ENCODE measurements at regions not wholly inside any gene's neighbourhood (a gene's known extent, or its start where the extent isn't known, plus 50 kb on each side); places are given as distances from the start of the nearest gene placed in this dataset.

GRCh38 chr5:39502704-39503103, 77.9 kb upstream of the DAB2 start:
- in situ Hi-C loops (cut with HindIII; ENCODE audit: low sequenced_read_pairs), result no loop called here
- DNase-seq (ENCODE audit: low read depth), result no peak
- TF ChIP-seq, protein P1, sequence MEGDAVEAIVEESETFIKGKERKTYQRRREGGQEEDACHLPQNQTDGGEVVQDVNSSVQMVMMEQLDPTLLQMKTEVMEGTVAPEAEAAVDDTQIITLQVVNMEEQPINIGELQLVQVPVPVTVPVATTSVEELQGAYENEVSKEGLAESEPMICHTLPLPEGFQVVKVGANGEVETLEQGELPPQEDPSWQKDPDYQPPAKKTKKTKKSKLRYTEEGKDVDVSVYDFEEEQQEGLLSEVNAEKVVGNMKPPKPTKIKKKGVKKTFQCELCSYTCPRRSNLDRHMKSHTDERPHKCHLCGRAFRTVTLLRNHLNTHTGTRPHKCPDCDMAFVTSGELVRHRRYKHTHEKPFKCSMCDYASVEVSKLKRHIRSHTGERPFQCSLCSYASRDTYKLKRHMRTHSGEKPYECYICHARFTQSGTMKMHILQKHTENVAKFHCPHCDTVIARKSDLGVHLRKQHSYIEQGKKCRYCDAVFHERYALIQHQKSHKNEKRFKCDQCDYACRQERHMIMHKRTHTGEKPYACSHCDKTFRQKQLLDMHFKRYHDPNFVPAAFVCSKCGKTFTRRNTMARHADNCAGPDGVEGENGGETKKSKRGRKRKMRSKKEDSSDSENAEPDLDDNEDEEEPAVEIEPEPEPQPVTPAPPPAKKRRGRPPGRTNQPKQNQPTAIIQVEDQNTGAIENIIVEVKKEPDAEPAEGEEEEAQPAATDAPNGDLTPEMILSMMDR (IDR thresholded peaks at IDR 0.05; ENCODE audit: low read depth, low read length, missing control alignments), result no peak
- no peak overlapping the region for H3K4me3 ChIP-seq (ENCODE audit: low read depth, low read length)

DNA sequence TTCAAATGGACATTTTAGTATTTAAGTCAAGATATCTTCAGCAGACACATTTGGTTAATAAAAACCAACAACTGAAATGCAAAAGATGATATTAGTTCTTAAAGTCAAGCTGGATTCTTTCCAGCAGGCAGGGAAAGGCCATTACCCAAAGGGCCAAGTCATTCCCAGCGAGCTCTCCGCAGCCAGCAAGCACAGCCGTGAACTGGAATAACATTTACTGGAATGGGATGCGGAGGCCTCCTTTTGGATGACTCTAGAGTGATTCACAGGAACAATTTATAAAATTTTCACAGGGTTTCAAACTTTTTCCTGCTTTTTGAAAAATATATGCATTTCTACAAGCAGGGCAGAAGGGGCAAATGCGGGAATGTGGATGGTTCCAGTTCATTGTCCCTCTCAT, 76.6 kb upstream of the DAB2 start:
- H3K4me3 ChIP-seq (ENCODE audit: low read depth, low read length), result no peak overlapping the region
- peak; percentile 49 for DNase-seq (ENCODE audit: low read depth)
- in situ Hi-C loops (cut with HindIII; ENCODE audit: low sequenced_read_pairs), result no loop called here
- TF ChIP-seq, protein P1 (IDR thresholded peaks at IDR 0.05; ENCODE audit: low read depth, low read length, missing control alignments), result no peak

DNA sequence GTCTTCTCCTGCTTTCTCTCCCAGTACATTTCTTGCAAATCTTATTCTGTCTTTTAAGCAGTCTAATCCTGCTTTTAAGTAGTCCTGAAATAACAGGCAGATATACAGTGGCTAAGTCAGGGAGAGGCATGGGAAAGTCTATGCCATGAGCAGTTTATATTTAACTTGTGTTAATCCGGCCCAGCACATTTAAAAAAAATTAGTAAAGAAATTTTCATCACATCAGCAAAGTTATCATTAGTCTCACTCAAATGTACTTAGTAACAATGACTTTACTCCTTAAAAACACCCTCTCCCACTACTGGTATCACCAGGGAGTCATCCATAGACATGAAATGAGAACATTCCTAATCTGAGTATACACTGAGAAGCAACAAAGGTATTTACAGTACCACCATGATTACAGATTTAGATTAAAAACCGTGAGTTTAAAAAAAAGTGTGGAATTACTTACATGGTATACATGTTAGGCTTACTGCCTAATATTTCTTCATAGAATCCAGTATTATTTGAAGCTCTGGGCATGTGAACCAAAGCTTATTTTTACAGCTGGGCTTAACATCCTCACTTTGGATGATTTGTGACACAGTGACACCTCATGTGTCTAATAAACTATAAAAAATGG, 75.9 kb upstream of the DAB2 start:
- in situ Hi-C loops (cut with HindIII; ENCODE audit: low sequenced_read_pairs), result no loop called here
- TF ChIP-seq, protein P1 (IDR thresholded peaks at IDR 0.05; ENCODE audit: low read depth, low read length, missing control alignments), result no peak
- H3K4me3 ChIP-seq (ENCODE audit: low read depth, low read length), result no peak overlapping the region
- DNase-seq (ENCODE audit: low read depth), result no peak

- no peak overlapping the region for H3K4me3 ChIP-seq (ENCODE audit: low read depth, low read length)
- DNase-seq (ENCODE audit: low read depth), result no peak
- TF ChIP-seq, protein P1 (IDR thresholded peaks at IDR 0.05; ENCODE audit: low read depth, low read length, missing control alignments), result no peak
- in situ Hi-C loops (cut with HindIII; ENCODE audit: low sequenced_read_pairs), result no loop called here
Measured at GRCh38 chr5:39498278-39498952, 73.6 kb upstream of the DAB2 start.

- no peak overlapping the region for H3K4me3 ChIP-seq (ENCODE audit: low read depth, low read length)
- TF ChIP-seq, protein P1 (IDR thresholded peaks at IDR 0.05; ENCODE audit: low read depth, low read length, missing control alignments), result no peak
- in situ Hi-C loops (cut with HindIII; ENCODE audit: low sequenced_read_pairs), result no loop called here
- DNase-seq (ENCODE audit: low read depth), result no peak
Measured at GRCh38 chr5:39497322-39497721, 72.5 kb upstream of the DAB2 start.

DNA sequence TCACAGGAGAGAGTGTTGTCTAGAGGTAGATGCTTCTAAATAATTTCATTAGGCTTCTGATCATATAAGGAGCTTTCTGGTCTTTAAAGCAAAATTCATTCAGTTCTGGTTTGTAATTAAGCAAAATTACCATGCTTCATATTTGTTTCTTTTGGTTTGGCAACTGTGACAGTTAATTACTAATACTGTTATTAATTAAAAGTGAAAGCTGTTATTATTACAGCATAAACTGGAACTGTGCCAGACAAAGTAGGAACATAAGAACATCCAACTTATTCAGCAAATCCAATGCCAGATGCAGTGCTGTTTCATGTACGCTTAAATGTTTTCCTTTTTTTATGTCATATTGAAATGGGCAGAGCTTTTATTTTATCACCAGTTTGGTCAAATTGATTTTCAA, 70.4 kb upstream of the DAB2 start:
- TF ChIP-seq, protein P1 (IDR thresholded peaks at IDR 0.05; ENCODE audit: low read depth, low read length, missing control alignments), result no peak
- in situ Hi-C loops (cut with HindIII; ENCODE audit: low sequenced_read_pairs), result no loop called here
- no peak for DNase-seq (ENCODE audit: low read depth)
- H3K4me3 ChIP-seq (ENCODE audit: low read depth, low read length), result no peak overlapping the region

Data from astrocyte of the cerebellum (primary cell).